ENCODE measurements at regions not wholly inside any gene's neighbourhood (a gene's known extent, or its start where the extent isn't known, plus 50 kb on each side); places are given as distances from the start of the nearest gene placed in this dataset.

DNA sequence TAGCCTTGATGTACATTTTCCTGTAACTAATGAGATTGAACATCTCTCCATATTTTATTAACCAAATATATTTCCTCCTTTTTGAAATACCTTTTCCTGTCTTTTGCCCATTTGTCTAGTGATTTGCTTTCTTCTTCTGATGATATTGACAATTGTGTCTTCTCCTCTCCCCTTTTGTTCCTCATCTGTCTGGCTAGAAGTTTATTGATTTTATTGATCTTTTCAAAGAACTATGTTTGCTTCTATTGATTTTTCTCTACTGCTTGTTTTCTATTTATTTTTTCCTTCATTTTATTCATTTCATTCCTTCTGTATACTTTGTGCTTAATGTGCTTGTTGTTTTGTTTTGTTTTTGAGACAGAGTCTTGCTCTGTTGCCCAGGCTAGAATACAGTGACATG, 181.4 kb upstream of the SMIM23 start:
- H3K4me3 ChIP-seq (ENCODE audit: low read length in 3 of 3) = no peak overlapping the region
- TF ChIP-seq, protein P1, sequence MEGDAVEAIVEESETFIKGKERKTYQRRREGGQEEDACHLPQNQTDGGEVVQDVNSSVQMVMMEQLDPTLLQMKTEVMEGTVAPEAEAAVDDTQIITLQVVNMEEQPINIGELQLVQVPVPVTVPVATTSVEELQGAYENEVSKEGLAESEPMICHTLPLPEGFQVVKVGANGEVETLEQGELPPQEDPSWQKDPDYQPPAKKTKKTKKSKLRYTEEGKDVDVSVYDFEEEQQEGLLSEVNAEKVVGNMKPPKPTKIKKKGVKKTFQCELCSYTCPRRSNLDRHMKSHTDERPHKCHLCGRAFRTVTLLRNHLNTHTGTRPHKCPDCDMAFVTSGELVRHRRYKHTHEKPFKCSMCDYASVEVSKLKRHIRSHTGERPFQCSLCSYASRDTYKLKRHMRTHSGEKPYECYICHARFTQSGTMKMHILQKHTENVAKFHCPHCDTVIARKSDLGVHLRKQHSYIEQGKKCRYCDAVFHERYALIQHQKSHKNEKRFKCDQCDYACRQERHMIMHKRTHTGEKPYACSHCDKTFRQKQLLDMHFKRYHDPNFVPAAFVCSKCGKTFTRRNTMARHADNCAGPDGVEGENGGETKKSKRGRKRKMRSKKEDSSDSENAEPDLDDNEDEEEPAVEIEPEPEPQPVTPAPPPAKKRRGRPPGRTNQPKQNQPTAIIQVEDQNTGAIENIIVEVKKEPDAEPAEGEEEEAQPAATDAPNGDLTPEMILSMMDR (IDR thresholded peaks at IDR 0.05; ENCODE audit: borderline replicate concordance, extremely low read depth, insufficient read depth) = no peak
- H3K27me3 ChIP-seq (ENCODE audit: control insufficient read depth, insufficient read depth, low read length) = no peaks in the 10 kb centered on the region
- no peak for DNase-seq
- H3K9ac ChIP-seq (ENCODE audit: low read length in 3 of 3) = no peak overlapping the region
- FAIRE-seq = no peak
- H3K9me3 ChIP-seq (ENCODE audit: control insufficient read depth in 2 of 3, insufficient read depth in 1 of 3, low read length in 3 of 3) = peaks cover 0 to 7% (median 0%) of the 10 kb centered on the region in 3 donors
- no peak overlapping the region for H3K27ac ChIP-seq (ENCODE audit: low read depth in 2 of 2, low read length in 2 of 2)
- no peaks in the 10 kb centered on the region for H3K4me1 ChIP-seq (ENCODE audit: control insufficient read depth in 2 of 3, insufficient read depth in 2 of 3, low read depth in 1 of 3, low read length in 3 of 3)
- intact Hi-C loops (cut with DNase I) = no loop called here
- no peaks in the 10 kb centered on the region for H3K36me3 ChIP-seq (ENCODE audit: control insufficient read depth in 2 of 3, insufficient read depth in 3 of 3, low read length in 3 of 3)

DNA sequence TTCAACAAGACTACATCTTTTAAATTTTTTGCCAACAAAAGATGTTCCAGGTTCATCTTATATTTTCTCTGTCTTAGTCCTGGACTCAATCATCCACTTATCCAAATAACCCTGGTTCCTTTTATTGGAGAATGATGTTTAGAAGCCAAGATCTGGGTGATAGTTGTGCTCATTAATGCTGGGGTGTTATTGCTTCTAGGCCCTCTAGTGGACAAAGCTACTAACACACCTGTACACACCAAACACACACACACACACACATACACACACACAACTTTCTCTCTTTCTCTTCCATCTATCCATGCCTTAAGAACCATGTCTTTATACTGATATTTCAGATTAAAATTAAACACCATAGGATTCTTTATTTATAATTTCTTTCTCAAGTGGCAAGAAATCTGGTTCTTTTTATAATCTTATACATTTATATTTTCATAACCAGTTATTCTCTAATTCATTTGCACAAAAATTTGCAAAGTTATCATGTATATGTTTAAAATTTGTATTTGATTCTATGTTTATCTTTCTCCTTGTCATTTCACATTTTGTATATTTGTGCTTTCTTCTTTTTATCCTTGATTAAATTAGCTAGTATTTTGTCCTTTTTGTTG, 179.1 kb upstream of the SMIM23 start:
- no peaks in the 10 kb centered on the region for H3K36me3 ChIP-seq (ENCODE audit: control insufficient read depth in 2 of 3, insufficient read depth in 3 of 3, low read length in 3 of 3)
- FAIRE-seq (peak; percentile 54), DNase-seq (no peak)
- intact Hi-C loops (cut with DNase I) = no loop called here
- TF ChIP-seq, protein P1 (IDR thresholded peaks at IDR 0.05; ENCODE audit: borderline replicate concordance, extremely low read depth, insufficient read depth) = peak; percentile 11
- no peak overlapping the region for H3K4me3 ChIP-seq (ENCODE audit: low read length in 3 of 3)
- no peaks in the 10 kb centered on the region for H3K4me1 ChIP-seq (ENCODE audit: control insufficient read depth in 2 of 3, insufficient read depth in 2 of 3, low read depth in 1 of 3, low read length in 3 of 3)
- no peak overlapping the region for H3K27ac ChIP-seq (ENCODE audit: low read depth in 2 of 2, low read length in 2 of 2)
- H3K9me3 ChIP-seq (ENCODE audit: control insufficient read depth in 2 of 3, insufficient read depth in 1 of 3, low read length in 3 of 3) = peaks cover 0 to 7% (median 0%) of the 10 kb centered on the region in 3 donors
- H3K9ac ChIP-seq (ENCODE audit: low read length in 3 of 3) = no peak overlapping the region
- no peaks in the 10 kb centered on the region for H3K27me3 ChIP-seq (ENCODE audit: control insufficient read depth, insufficient read depth, low read length)

DNA sequence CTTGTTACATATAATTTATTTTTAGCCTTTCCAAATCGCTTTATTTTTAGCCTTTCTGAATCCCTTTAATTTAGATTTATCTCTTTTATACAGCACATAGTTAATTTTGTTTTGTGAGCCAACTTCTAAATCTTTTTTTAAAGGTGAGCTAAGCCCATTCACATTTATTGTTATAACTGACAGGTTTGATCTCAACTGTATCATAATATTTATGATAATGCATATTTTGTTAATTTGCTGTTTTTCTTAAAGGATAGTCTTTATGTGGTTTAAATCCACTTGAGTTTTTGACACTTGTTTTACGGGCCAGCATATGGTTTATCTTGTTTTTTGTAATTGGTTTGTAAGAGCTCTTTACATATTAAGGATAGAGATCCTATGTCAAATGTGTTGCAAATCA, 177.8 kb upstream of the SMIM23 start:
- TF ChIP-seq, protein P1 (IDR thresholded peaks at IDR 0.05; ENCODE audit: borderline replicate concordance, extremely low read depth, insufficient read depth) = no peak
- H3K4me3 ChIP-seq (ENCODE audit: low read length in 3 of 3) = no peak overlapping the region
- H3K4me1 ChIP-seq (ENCODE audit: control insufficient read depth in 2 of 3, insufficient read depth in 2 of 3, low read depth in 1 of 3, low read length in 3 of 3) = no peaks in the 10 kb centered on the region
- FAIRE-seq (no peak), DNase-seq (no peak)
- H3K27ac ChIP-seq (ENCODE audit: low read depth in 2 of 2, low read length in 2 of 2) = no peak overlapping the region
- H3K27me3 ChIP-seq (ENCODE audit: control insufficient read depth, insufficient read depth, low read length) = no peaks in the 10 kb centered on the region
- no peak overlapping the region for H3K9ac ChIP-seq (ENCODE audit: low read length in 3 of 3)
- H3K9me3 ChIP-seq (ENCODE audit: control insufficient read depth in 2 of 3, insufficient read depth in 1 of 3, low read length in 3 of 3) = peaks cover 0 to 7% (median 0%) of the 10 kb centered on the region in 3 donors
- H3K36me3 ChIP-seq (ENCODE audit: control insufficient read depth in 2 of 3, insufficient read depth in 3 of 3, low read length in 3 of 3) = no peaks in the 10 kb centered on the region
- intact Hi-C loops (cut with DNase I) = no loop called here
